ENCODE measurements at regions not wholly inside any gene's neighbourhood (a gene's known extent, or its start where the extent isn't known, plus 50 kb on each side); places are given as distances from the start of the nearest gene placed in this dataset.

DNA sequence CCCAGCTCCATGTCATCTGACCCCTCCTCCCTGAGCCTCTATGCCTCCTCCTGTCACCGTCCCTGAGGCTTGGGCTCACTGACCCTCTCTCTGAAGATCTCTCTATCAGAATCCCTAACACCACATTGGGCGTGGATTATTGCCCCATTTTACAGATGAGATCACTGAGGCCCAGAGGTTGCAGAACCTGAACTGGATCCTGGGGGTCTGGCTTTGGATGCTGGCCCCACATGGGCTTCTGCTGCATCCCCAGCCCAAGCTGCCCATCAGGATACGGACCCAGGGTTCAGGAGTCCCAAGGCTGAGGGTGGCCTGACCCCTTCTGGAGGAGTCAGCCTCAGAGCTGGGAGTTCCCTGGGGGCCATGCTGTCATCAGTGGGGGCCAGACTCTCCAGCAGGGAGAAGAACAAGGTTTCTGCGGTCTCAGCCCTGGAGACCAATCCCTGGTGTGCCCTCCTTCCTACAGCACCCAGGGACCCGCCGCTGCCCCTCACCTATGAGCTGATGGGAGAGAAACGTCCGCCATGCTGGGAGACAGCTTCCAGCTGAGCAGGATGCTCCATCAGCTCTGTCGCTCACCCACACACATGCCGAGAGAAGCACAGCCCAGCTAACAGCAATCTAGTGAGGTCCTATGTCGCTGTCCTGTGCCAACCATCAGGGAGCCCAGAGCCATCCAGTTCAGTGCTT lies 273.1 kb downstream of the UACA start:
- Histone ChIP-seq H3K9me2 (replicated peaks; ENCODE audit: control insufficient read depth, low read length) (no peaks in the 10 kb centered on the region), H3K27me3 (ENCODE audit: control insufficient read depth, low read length) (peaks cover 44% of the 10 kb centered on the region), H3F3A (ENCODE audit: control insufficient read depth, insufficient read depth) (no peaks in the 10 kb centered on the region), H4K20me1 (ENCODE audit: control insufficient read depth, insufficient read depth, low read depth, low read length) (0 out of 2 replicates have a peak, but pooled peaks cover 7% of the 10 kb centered on the region), H3K36me3 (ENCODE audit: control insufficient read depth, low read length) (no peaks in the 10 kb centered on the region), H3K9me3 (ENCODE audit: control insufficient read depth, insufficient read depth, low read length) (no peaks in the 10 kb centered on the region), H3K79me2 (ENCODE audit: control insufficient read depth, low read length) (no peaks in the 10 kb centered on the region), H3K27ac (ENCODE audit: low read depth, low read length) (no peak overlapping the region), H3K4me1 (ENCODE audit: control insufficient read depth, low read length) (peaks cover 29% of the 10 kb centered on the region), H3K4me3 (ENCODE audit: low read length) (no peak overlapping the region), H3K4me2 (ENCODE audit: low read length) (no peak overlapping the region)
- TF ChIP-seq, protein P1, sequence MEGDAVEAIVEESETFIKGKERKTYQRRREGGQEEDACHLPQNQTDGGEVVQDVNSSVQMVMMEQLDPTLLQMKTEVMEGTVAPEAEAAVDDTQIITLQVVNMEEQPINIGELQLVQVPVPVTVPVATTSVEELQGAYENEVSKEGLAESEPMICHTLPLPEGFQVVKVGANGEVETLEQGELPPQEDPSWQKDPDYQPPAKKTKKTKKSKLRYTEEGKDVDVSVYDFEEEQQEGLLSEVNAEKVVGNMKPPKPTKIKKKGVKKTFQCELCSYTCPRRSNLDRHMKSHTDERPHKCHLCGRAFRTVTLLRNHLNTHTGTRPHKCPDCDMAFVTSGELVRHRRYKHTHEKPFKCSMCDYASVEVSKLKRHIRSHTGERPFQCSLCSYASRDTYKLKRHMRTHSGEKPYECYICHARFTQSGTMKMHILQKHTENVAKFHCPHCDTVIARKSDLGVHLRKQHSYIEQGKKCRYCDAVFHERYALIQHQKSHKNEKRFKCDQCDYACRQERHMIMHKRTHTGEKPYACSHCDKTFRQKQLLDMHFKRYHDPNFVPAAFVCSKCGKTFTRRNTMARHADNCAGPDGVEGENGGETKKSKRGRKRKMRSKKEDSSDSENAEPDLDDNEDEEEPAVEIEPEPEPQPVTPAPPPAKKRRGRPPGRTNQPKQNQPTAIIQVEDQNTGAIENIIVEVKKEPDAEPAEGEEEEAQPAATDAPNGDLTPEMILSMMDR (IDR thresholded peaks at IDR 0.05; ENCODE audit: low read depth, low read length, poor library complexity, severe bottlenecking): no peak
- no peak for TF ChIP-seq EZH2phosphoT487 (IDR thresholded peaks at IDR 0.05; ENCODE audit: borderline replicate concordance, low read length)

DNA sequence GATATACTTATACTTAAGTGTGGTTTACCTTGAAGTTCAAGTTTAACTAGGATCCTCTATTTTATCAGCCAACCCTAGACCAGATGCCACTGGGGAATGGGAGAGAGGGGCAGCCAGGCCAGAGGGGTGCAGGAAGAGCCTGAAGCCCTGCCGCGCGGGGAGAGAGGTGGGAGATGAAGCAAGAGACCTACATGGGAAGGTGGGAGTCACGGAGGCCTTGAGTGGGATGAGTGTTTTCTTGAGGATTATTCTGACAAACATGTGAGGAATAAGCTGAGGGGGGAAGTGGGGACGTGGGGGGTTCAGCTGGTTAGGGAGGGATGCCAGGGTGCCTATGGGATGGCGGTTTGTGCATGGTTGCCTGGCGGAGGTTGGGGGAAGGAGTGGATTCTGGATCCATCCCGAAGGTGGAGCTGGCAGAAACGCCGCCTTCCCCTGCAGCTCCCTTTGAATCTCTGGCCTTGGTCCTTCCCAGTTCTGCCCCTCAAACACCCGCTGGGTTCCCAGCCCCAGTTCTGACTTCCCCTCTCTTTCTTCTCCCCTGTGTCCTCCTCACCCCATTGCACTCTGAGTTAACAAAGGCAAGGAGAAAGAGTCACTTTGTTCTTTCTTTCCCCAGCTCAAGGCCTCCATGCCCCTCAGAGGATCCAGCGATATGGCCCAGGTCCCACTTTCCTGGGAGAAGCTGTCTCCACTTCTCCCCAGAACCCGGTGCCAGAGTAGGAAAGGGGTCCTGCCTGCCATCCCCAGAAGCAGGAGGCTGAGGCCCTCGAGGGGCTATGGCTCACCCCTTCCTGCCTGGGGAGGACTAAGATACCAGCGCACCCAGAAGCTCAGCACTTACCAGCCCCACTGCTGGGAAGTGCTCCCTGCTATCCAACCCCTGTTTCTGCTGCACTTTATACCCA lies 274.2 kb downstream of the UACA start:
- Histone ChIP-seq H3K27ac (ENCODE audit: low read depth, low read length) (no peak overlapping the region), H3K4me2 (ENCODE audit: low read length) (no peak overlapping the region), H3K4me3 (ENCODE audit: low read length) (no peak overlapping the region), H3K36me3 (ENCODE audit: control insufficient read depth, low read length) (no peaks in the 10 kb centered on the region), H3K79me2 (ENCODE audit: control insufficient read depth, low read length) (no peaks in the 10 kb centered on the region), H3F3A (ENCODE audit: control insufficient read depth, insufficient read depth) (no peaks in the 10 kb centered on the region), H3K9me2 (replicated peaks; ENCODE audit: control insufficient read depth, low read length) (no peaks in the 10 kb centered on the region), H3K27me3 (ENCODE audit: control insufficient read depth, low read length) (peaks cover 39% of the 10 kb centered on the region), H3K9me3 (ENCODE audit: control insufficient read depth, insufficient read depth, low read length) (no peaks in the 10 kb centered on the region), H4K20me1 (ENCODE audit: control insufficient read depth, insufficient read depth, low read depth, low read length) (0 out of 2 replicates have a peak, but pooled peaks cover 7% of the 10 kb centered on the region), H3K4me1 (ENCODE audit: control insufficient read depth, low read length) (peaks cover 29% of the 10 kb centered on the region)
- no peak for TF ChIP-seq EZH2phosphoT487 (IDR thresholded peaks at IDR 0.05; ENCODE audit: borderline replicate concordance, low read length)
- TF ChIP-seq, protein P1 (IDR thresholded peaks at IDR 0.05; ENCODE audit: low read depth, low read length, poor library complexity, severe bottlenecking): no peak

DNA sequence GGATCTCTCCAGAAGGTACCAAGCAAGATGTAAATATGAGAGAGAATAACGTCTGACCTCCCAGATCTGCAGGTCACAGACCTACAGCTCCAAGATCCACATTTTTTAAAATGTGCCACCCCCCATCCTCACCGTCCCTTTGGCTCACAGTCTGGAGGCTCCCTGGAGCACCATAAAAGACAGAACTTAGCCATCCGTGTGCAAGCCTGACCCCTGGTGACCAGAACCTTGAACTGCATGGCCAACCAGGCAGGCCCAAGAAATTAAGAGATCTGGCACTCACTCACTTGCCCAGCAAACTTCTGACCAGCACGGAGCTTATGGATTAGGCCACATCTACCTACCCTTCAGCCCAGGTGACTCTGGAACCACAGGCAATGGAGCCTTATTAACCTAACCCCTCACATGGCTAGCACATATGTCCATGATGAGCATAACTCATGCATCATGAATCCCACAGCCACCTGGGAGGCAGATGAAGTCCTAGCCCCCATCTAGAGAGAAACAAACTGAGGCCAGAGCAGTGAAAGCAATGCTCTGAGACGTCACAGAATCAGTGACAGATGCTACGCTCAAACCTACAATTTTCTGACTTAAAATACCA lies 275.3 kb downstream of the UACA start:
- no peaks in the 10 kb centered on the region for H3F3A ChIP-seq (ENCODE audit: control insufficient read depth, insufficient read depth)
- TF ChIP-seq, protein P1 (IDR thresholded peaks at IDR 0.05; ENCODE audit: low read depth, low read length, poor library complexity, severe bottlenecking): peak; percentile 85
- TF ChIP-seq EZH2phosphoT487 (IDR thresholded peaks at IDR 0.05; ENCODE audit: borderline replicate concordance, low read length): no peak
- H3K27me3 ChIP-seq (ENCODE audit: control insufficient read depth, low read length): peaks cover 40% of the 10 kb centered on the region
- H3K79me2 ChIP-seq (ENCODE audit: control insufficient read depth, low read length): no peaks in the 10 kb centered on the region
- H3K27ac ChIP-seq (ENCODE audit: low read depth, low read length): no peak overlapping the region
- no peaks in the 10 kb centered on the region for H3K9me2 ChIP-seq (replicated peaks; ENCODE audit: control insufficient read depth, low read length)
- H3K4me3 ChIP-seq (ENCODE audit: low read length): no peak overlapping the region
- H3K36me3 ChIP-seq (ENCODE audit: control insufficient read depth, low read length): no peaks in the 10 kb centered on the region
- H3K9me3 ChIP-seq (ENCODE audit: control insufficient read depth, insufficient read depth, low read length): no peaks in the 10 kb centered on the region
- 0 out of 2 replicates have a peak, but pooled peaks cover 7% of the 10 kb centered on the region for H4K20me1 ChIP-seq (ENCODE audit: control insufficient read depth, insufficient read depth, low read depth, low read length)
- no peak overlapping the region for H3K4me2 ChIP-seq (ENCODE audit: low read length)
- peaks cover 27% of the 10 kb centered on the region for H3K4me1 ChIP-seq (ENCODE audit: control insufficient read depth, low read length)
